ENCODE measurements at regions not wholly inside any gene's neighbourhood (a gene's known extent, or its start where the extent isn't known, plus 50 kb on each side); places are given as distances from the start of the nearest gene placed in this dataset.

DNA sequence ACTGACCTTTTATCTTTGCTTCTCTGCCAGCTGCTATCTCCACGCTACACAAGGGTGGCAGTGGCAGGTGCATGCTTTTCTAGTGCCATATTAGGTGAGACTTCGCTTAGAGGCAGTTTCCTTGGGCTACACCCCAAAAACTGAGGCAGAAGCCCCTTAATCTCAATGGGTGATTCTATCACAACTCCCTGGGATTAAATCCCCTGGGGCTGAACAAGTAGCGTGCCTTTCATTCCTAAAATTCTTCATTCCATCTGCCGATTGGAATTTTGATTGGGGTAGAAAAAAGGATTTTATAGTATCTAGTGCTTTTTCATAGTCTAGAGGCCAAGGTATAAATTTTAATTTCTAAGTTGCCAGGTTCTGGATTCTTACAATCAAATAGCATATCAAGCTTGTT, 1040.5 kb upstream of the ACVR2A start:
- Histone ChIP-seq H3K36me3 (replicated peaks) (no peaks in the 10 kb centered on the region), H3K27ac (no peak overlapping the region), H3K27me3 (replicated peaks) (no peaks in the 10 kb centered on the region), H3K4me3 (ENCODE audit: low read depth, low read length) (no peak overlapping the region)
- no peak for DNase-seq
- TF ChIP-seq, protein P1, sequence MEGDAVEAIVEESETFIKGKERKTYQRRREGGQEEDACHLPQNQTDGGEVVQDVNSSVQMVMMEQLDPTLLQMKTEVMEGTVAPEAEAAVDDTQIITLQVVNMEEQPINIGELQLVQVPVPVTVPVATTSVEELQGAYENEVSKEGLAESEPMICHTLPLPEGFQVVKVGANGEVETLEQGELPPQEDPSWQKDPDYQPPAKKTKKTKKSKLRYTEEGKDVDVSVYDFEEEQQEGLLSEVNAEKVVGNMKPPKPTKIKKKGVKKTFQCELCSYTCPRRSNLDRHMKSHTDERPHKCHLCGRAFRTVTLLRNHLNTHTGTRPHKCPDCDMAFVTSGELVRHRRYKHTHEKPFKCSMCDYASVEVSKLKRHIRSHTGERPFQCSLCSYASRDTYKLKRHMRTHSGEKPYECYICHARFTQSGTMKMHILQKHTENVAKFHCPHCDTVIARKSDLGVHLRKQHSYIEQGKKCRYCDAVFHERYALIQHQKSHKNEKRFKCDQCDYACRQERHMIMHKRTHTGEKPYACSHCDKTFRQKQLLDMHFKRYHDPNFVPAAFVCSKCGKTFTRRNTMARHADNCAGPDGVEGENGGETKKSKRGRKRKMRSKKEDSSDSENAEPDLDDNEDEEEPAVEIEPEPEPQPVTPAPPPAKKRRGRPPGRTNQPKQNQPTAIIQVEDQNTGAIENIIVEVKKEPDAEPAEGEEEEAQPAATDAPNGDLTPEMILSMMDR (IDR thresholded peaks at IDR 0.05; ENCODE audit: low read depth, low read length, missing control alignments), result no peak
- in situ Hi-C loops (cut with HindIII; ENCODE audit: low pct_ligation_motif_present, low sequenced_read_pairs), result no loop called here

DNA sequence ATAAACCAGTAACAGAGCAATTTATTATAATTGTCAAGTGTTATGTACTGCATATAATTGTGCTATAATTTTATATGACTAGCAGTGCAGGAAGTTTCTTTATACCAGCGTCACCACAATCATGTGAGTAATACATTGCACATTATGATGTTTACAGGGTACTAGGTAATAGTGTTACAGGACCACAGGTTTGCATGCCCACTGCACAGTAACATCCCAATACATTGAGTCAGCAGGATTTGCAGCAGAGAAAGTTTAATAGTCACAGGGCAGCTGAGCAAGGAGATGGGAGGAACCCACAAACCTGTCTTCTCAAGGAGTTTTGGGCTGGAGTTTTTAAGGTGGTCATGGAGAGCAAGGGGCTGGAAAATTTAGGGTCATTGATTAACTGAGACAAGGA, 1042.9 kb upstream of the ACVR2A start:
- Histone ChIP-seq H3K27ac (no peak overlapping the region), H3K36me3 (replicated peaks) (no peaks in the 10 kb centered on the region), H3K27me3 (replicated peaks) (no peaks in the 10 kb centered on the region), H3K4me3 (ENCODE audit: low read depth, low read length) (no peak overlapping the region)
- TF ChIP-seq, protein P1 (IDR thresholded peaks at IDR 0.05; ENCODE audit: low read depth, low read length, missing control alignments), result no peak
- no peak for DNase-seq
- in situ Hi-C loops (cut with HindIII; ENCODE audit: low pct_ligation_motif_present, low sequenced_read_pairs), result no loop called here

DNA sequence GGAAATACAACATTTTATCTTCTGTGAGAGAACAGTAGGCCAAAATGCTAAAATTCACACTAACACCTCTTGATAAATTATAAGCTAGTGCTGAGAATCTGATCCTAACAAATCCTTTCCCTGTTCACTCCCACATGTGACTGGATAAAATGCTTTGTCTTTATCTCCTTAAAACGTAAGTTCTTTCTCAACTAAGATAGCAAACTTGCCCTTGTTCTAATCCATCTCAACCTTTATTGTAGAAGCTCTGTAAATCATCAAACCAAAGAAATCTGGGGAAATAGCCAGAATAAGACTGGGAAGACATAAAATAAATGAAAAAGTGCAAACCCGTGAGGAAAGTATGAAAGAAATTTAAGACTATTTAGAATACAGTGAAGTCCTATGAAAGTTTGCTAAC, 1058.4 kb upstream of the ACVR2A start:
- H3K27me3 ChIP-seq (replicated peaks), result no peaks in the 10 kb centered on the region
- TF ChIP-seq, protein P1 (IDR thresholded peaks at IDR 0.05; ENCODE audit: low read depth, low read length, missing control alignments), result no peak
- no peak overlapping the region for H3K4me3 ChIP-seq (ENCODE audit: low read depth, low read length)
- H3K36me3 ChIP-seq (replicated peaks), result no peaks in the 10 kb centered on the region
- no peak for DNase-seq
- H3K27ac ChIP-seq, result no peak overlapping the region
- in situ Hi-C loops (cut with HindIII; ENCODE audit: low pct_ligation_motif_present, low sequenced_read_pairs), result no loop called here

DNA sequence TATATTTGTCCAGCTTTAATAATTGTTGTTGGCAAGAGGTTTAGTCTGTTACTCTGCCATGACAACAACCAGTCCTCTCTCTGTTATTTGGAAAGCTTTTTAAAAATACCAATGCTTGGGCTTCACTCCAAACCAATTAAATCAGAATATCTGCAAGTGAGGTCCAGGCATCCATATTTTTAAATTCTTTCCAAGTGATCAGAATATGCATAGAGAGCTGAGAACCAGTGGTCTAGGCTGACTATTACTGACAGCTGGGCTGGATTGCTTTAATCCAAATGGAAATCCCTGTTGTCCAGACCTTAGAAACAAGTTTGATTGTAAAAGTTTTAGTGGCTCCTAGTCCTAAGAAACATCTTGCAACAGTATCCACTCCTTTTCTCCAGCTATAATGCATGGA, 1059.7 kb upstream of the ACVR2A start:
- DNase-seq, result no peak
- Histone ChIP-seq H3K27me3 (replicated peaks) (no peaks in the 10 kb centered on the region), H3K36me3 (replicated peaks) (no peaks in the 10 kb centered on the region), H3K4me3 (ENCODE audit: low read depth, low read length) (no peak overlapping the region), H3K27ac (no peak overlapping the region)
- in situ Hi-C loops (cut with HindIII; ENCODE audit: low pct_ligation_motif_present, low sequenced_read_pairs), result no loop called here
- TF ChIP-seq, protein P1 (IDR thresholded peaks at IDR 0.05; ENCODE audit: low read depth, low read length, missing control alignments), result no peak

DNA sequence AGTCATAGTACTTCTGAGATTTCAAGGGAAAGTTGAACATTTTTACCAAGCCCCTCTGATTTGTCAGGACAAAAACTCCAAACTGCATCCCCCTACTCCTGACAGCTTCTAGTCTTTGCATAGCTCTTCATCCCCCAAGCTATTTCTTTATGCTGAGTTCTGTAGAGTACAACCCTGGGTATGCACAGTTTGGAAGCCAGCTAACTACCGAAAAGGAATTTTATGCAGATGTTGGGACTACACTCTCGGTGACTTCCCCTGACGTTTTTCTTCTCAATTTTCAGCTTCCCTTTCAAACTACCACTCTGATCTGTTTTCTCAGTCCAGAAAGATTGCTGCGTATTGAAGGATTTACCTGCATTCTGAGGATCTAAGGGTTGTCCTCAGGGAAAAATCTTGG, 1060.2 kb upstream of the ACVR2A start:
- in situ Hi-C loops (cut with HindIII; ENCODE audit: low pct_ligation_motif_present, low sequenced_read_pairs), result no loop called here
- TF ChIP-seq, protein P1 (IDR thresholded peaks at IDR 0.05; ENCODE audit: low read depth, low read length, missing control alignments), result no peak
- no peak for DNase-seq
- no peak overlapping the region for H3K4me3 ChIP-seq (ENCODE audit: low read depth, low read length)
- H3K36me3 ChIP-seq (replicated peaks), result no peaks in the 10 kb centered on the region
- H3K27ac ChIP-seq, result no peak overlapping the region
- H3K27me3 ChIP-seq (replicated peaks), result no peaks in the 10 kb centered on the region

DNA sequence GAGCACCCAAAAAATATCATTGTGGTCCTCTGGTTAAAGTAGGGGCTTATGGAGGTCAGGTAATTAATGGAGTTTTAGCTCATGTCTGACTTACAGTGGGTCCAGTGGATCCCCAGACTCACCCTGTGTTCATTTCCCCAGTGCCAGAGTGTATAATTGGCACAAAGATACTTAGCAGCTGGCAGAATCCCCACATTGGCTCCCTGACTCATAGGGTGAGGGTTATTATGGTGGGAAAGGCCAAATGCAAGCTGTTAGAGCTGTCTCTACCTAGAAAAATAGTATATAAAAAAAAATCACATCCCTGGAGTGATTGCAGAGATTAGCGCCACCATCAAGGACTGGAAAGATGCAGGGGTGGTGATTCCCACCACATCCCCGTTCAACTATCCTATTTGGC, 1067.6 kb upstream of the ACVR2A start:
- TF ChIP-seq, protein P1 (IDR thresholded peaks at IDR 0.05; ENCODE audit: low read depth, low read length, missing control alignments), result no peak
- Histone ChIP-seq H3K4me3 (ENCODE audit: low read depth, low read length) (no peak overlapping the region), H3K27ac (no peak overlapping the region), H3K27me3 (replicated peaks) (no peaks in the 10 kb centered on the region), H3K36me3 (replicated peaks) (no peaks in the 10 kb centered on the region)
- no peak for DNase-seq
- in situ Hi-C loops (cut with HindIII; ENCODE audit: low pct_ligation_motif_present, low sequenced_read_pairs), result no loop called here
